Neural cell (in vitro differentiated cells): ENCODE measurements at regions not wholly inside any gene's neighbourhood (a gene's known extent, or its start where the extent isn't known, plus 50 kb on each side); places are given as distances from the start of the nearest gene placed in this dataset.
"Not testable (repeated sequence)": the region's sequence is repeated elsewhere in the genome, so short reads cannot be mapped to it uniquely, and the experiment has no call there.

Source experiments
- H2AFZ ChIP-seq: fragments of 200-600, 300-800 bp; sonication (generic), shearing (Covaris generic); 2 replicates; pipeline ENCODE4 v1.6.0; 2014; ENCODE audit warnings: low read depth, mild to moderate bottlenecking, antibody characterized with exemption, low read length, moderate library complexity
- H3F3A ChIP-seq: fragments of 200-600 bp; shearing (Covaris generic); 2 replicates; pipeline ENCODE4 v1.6.1; 2016; ENCODE audit warnings: mild to moderate bottlenecking, moderate library complexity, mixed read lengths, antibody characterized with exemption, low read length; ENCODE audit not compliant: insufficient read depth, poor library complexity, severe bottlenecking
- H3K27ac ChIP-seq: fragments of 200-600, 300-800 bp; sonication (generic), shearing (Covaris generic); 2 replicates; pipeline ENCODE4 v1.5.1; 2014; ENCODE audit warnings: mild to moderate bottlenecking, low read length, moderate library complexity
- H3K27me3 ChIP-seq: fragments of 300-800, 200-600 bp; sonication (generic), shearing (Covaris generic); 2 replicates; pipeline ENCODE4 v1.6.0; 2014; ENCODE audit warnings: mild to moderate bottlenecking, low read depth, low read length, moderate library complexity; ENCODE audit not compliant: insufficient read depth
- H3K36me3 ChIP-seq: fragments of 300-800, 200-600 bp; sonication (generic), shearing (Covaris generic); 2 replicates; pipeline ENCODE4 v1.5.1; 2014; ENCODE audit warnings: mild to moderate bottlenecking, antibody characterized with exemption, low read length, moderate library complexity; ENCODE audit not compliant: insufficient read depth
- H3K4me2 ChIP-seq: fragments of 300-800, 200-600 bp; sonication (generic), shearing (Covaris generic); 2 replicates; pipeline ENCODE4 v1.6.0; 2014; ENCODE audit warnings: mild to moderate bottlenecking, low read length
- H3K4me3 ChIP-seq: fragments of 300-800, 200-600 bp; sonication (generic), shearing (Covaris generic); 2 replicates; pipeline ENCODE4 v1.5.1; 2014; ENCODE audit warnings: mild to moderate bottlenecking, low read length, moderate library complexity
- H3K79me2 ChIP-seq: fragments of 200-600 bp; shearing (Covaris generic); replicated peaks from 2 replicates; pipeline ENCODE4 v1.6.0; 2014; ENCODE audit warnings: mild to moderate bottlenecking, low read length, moderate library complexity; ENCODE audit not compliant: insufficient read depth
- H3K9ac ChIP-seq: fragments of 300-800, 200-600 bp; sonication (generic), shearing (Covaris generic); 2 replicates; pipeline ENCODE4 v1.6.1; 2016; ENCODE audit warnings: mild to moderate bottlenecking, low read length, mixed read lengths
- H3K9me2 ChIP-seq: fragments of 200-600 bp; shearing (Covaris generic); 2 replicates; pipeline ENCODE4 v1.6.1; 2016; ENCODE audit warnings: mild to moderate bottlenecking, low read length, mixed read lengths; ENCODE audit not compliant: insufficient read depth
- H3K9me3 ChIP-seq: fragments of 200-600, 300-800 bp; sonication (generic), shearing (Covaris generic); 2 replicates; pipeline ENCODE4 v1.6.1; 2016; ENCODE audit warnings: mild to moderate bottlenecking, mixed run types, low read length, moderate library complexity, mixed read lengths
- H4K20me1 ChIP-seq: fragments of 200-600 bp; shearing (Covaris generic); 2 replicates; pipeline ENCODE4 v1.6.1; 2016; ENCODE audit warnings: mild to moderate bottlenecking, mixed run types; ENCODE audit not compliant: insufficient read depth
- CTCF ChIP-seq: fragments of 450-650 bp; IDR thresholded peaks from 2 replicates; pipeline ENCODE4 v1.5.1; 2014; ENCODE audit warnings: antibody characterized with exemption, mild to moderate bottlenecking, moderate library complexity; ENCODE audit not compliant: poor library complexity, severe bottlenecking
- MXI1 ChIP-seq: fragments of 450-650 bp; conservative IDR thresholded peaks from 2 replicates; pipeline ENCODE4 v1.6.1; 2014; ENCODE audit warnings: antibody characterized with exemption, mild to moderate bottlenecking; ENCODE audit not compliant: poor library complexity, severe bottlenecking
- POLR2AphosphoS5 ChIP-seq: IDR thresholded peaks from 2 replicates; pipeline ENCODE4 v1.6.1; 2012
- RAD21 ChIP-seq: fragments of 450-650 bp; conservative IDR thresholded peaks from 2 replicates; pipeline ENCODE4 v1.6.1; 2014; ENCODE audit warnings: antibody characterized with exemption, mild to moderate bottlenecking, moderate library complexity
- REST ChIP-seq: IDR thresholded peaks from 2 replicates; pipeline ENCODE4 v1.6.1; 2012; ENCODE audit warnings: borderline replicate concordance
- SMC3 ChIP-seq: fragments of 450-650 bp; conservative IDR thresholded peaks from 2 replicates; pipeline ENCODE4 v1.6.1; 2014; ENCODE audit warnings: antibody characterized with exemption, mild to moderate bottlenecking, moderate library complexity; ENCODE audit not compliant: poor library complexity
- TAF1 ChIP-seq: IDR thresholded peaks from 2 replicates; pipeline ENCODE4 v1.6.1; 2012; ENCODE audit warnings: low read depth

GRCh38 chr7:32691965-32692815 is 196.9 kb downstream of the AVL9 start:
- H3K79me2 ChIP-seq, H3K9me3 ChIP-seq, H4K20me1 ChIP-seq, H3K27me3 ChIP-seq, H2AFZ ChIP-seq, H3K4me2 ChIP-seq, H3K9ac ChIP-seq, H3K4me3 ChIP-seq, H3F3A ChIP-seq, H3K27ac ChIP-seq, H3K36me3 ChIP-seq, H3K9me2 ChIP-seq: not testable (repeated sequence)
- TF ChIP-seq SMC3 (peak; percentile 54), CTCF (peak; percentile 57), RAD21 (peak; percentile 49)

- not testable (repeated sequence) for H3K9me3 ChIP-seq, H2AFZ ChIP-seq
These were observed 192.8 kb downstream of the AVL9 start for GRCh38 chr7:32688092-32688491.

GRCh38 chr7:32681174-32681518 is 185.9 kb downstream of the AVL9 start:
- Histone ChIP-seq H3K36me3 (no peaks in the 10 kb centered on the region), H3K9me3 (no peaks in the 10 kb centered on the region), H3K27ac (no peak overlapping the region), H3K27me3 (no peaks in the 10 kb centered on the region), H3K9ac (no peak overlapping the region), H3K4me3 (no peak overlapping the region), H3K79me2 (no peaks in the 10 kb centered on the region), H2AFZ (no peak overlapping the region), H3K4me2 (no peak overlapping the region), H3F3A (no peaks in the 10 kb centered on the region), H3K9me2 (no peaks in the 10 kb centered on the region), H4K20me1 (no peaks in the 10 kb centered on the region)
- no peak for TF ChIP-seq CTCF
- no peak for TF ChIP-seq REST
- no peak for TF ChIP-seq POLR2AphosphoS5
- no peak for TF ChIP-seq TAF1
- no peak for TF ChIP-seq RAD21
- no peak for TF ChIP-seq MXI1

More at GRCh38 chr7:32688092-32688491, 192.8 kb downstream of the AVL9 start:
- H3K4me3 ChIP-seq, H3K9me2 ChIP-seq, H3K36me3 ChIP-seq, H3K79me2 ChIP-seq, H3F3A ChIP-seq, H3K27ac ChIP-seq, H4K20me1 ChIP-seq, H3K27me3 ChIP-seq, H3K9ac ChIP-seq, H3K4me2 ChIP-seq: not testable (repeated sequence)
